ENCODE measurements at regions not wholly inside any gene's neighbourhood (a gene's known extent, or its start where the extent isn't known, plus 50 kb on each side); places are given as distances from the start of the nearest gene placed in this dataset.

- Mint-ChIP-seq H3K27ac (no peak overlapping the region), H3K9me3 (no peaks in the 10 kb centered on the region), H3K4me1 (ENCODE audit: low read depth) (no peaks in the 10 kb centered on the region), H3K36me3 (ENCODE audit: low read depth) (no peaks in the 10 kb centered on the region), H3K27me3 (no peaks in the 10 kb centered on the region), H3K4me3 (no peak overlapping the region)
- intact Hi-C loops (cut with micrococcal nuclease): no loop called here
Observed at GRCh38 chr16:82567175-82567574, 59.6 kb upstream of the CDH13 start.

- intact Hi-C loops (cut with micrococcal nuclease): no loop called here
- H3K27ac Mint-ChIP-seq: no peak overlapping the region
Observed at GRCh38 chr16:82563401-82563800, 63.4 kb upstream of the CDH13 start.

GRCh38 chr16:82562183-82562683 is 64.5 kb upstream of the CDH13 start:
- no peaks in the 10 kb centered on the region for H3K4me1 Mint-ChIP-seq (ENCODE audit: low read depth)
- no peak overlapping the region for H3K4me3 Mint-ChIP-seq
- no peaks in the 10 kb centered on the region for H3K36me3 Mint-ChIP-seq (ENCODE audit: low read depth)
- H3K9me3 Mint-ChIP-seq: no peaks in the 10 kb centered on the region
- no peak overlapping the region for H3K27ac Mint-ChIP-seq
- no peaks in the 10 kb centered on the region for H3K27me3 Mint-ChIP-seq
- intact Hi-C loops (cut with micrococcal nuclease): no loop called here

More at GRCh38 chr16:82563401-82563800, 63.4 kb upstream of the CDH13 start:
- H3K9me3 Mint-ChIP-seq: no peaks in the 10 kb centered on the region
- H3K36me3 Mint-ChIP-seq (ENCODE audit: low read depth): no peaks in the 10 kb centered on the region
- no peak overlapping the region for H3K4me3 Mint-ChIP-seq
- no peaks in the 10 kb centered on the region for H3K4me1 Mint-ChIP-seq (ENCODE audit: low read depth)
- no peaks in the 10 kb centered on the region for H3K27me3 Mint-ChIP-seq

- intact Hi-C loops (cut with micrococcal nuclease): no loop called here
- no peak overlapping the region for H3K27ac Mint-ChIP-seq
Observed at GRCh38 chr16:82560805-82561325, 65.9 kb upstream of the CDH13 start.

GRCh38 chr16:82544378-82545160 is 82.2 kb upstream of the CDH13 start:
- intact Hi-C loops (cut with micrococcal nuclease): no loop called here
- no peak overlapping the region for H3K27ac Mint-ChIP-seq
- no peaks in the 10 kb centered on the region for H3K36me3 Mint-ChIP-seq (ENCODE audit: low read depth)

More at GRCh38 chr16:82560805-82561325, 65.9 kb upstream of the CDH13 start:
- H3K9me3 Mint-ChIP-seq: no peaks in the 10 kb centered on the region
- H3K36me3 Mint-ChIP-seq (ENCODE audit: low read depth): no peaks in the 10 kb centered on the region
- no peaks in the 10 kb centered on the region for H3K27me3 Mint-ChIP-seq
- no peaks in the 10 kb centered on the region for H3K4me1 Mint-ChIP-seq (ENCODE audit: low read depth)
- H3K4me3 Mint-ChIP-seq: no peak overlapping the region

GRCh38 chr16:82542714-82543113 is 84.1 kb upstream of the CDH13 start:
- no peak overlapping the region for H3K4me3 Mint-ChIP-seq
- H3K36me3 Mint-ChIP-seq (ENCODE audit: low read depth): no peaks in the 10 kb centered on the region
- no peaks in the 10 kb centered on the region for H3K27me3 Mint-ChIP-seq
- H3K27ac Mint-ChIP-seq: no peak overlapping the region
- H3K9me3 Mint-ChIP-seq: peaks cover 10% of the 10 kb centered on the region
- intact Hi-C loops (cut with micrococcal nuclease): no loop called here
- no peaks in the 10 kb centered on the region for H3K4me1 Mint-ChIP-seq (ENCODE audit: low read depth)

More at GRCh38 chr16:82544378-82545160, 82.2 kb upstream of the CDH13 start:
- Mint-ChIP-seq H3K4me1 (ENCODE audit: low read depth) (no peaks in the 10 kb centered on the region), H3K4me3 (no peak overlapping the region), H3K27me3 (no peaks in the 10 kb centered on the region), H3K9me3 (no peaks in the 10 kb centered on the region)

- H3K4me3 Mint-ChIP-seq: no peak overlapping the region
- intact Hi-C loops (cut with micrococcal nuclease): no loop called here
- no peaks in the 10 kb centered on the region for H3K27me3 Mint-ChIP-seq
- no peaks in the 10 kb centered on the region for H3K4me1 Mint-ChIP-seq (ENCODE audit: low read depth)
- H3K27ac Mint-ChIP-seq: no peak overlapping the region
- peaks cover 10% of the 10 kb centered on the region for H3K9me3 Mint-ChIP-seq
- H3K36me3 Mint-ChIP-seq (ENCODE audit: low read depth): no peaks in the 10 kb centered on the region
Observed at GRCh38 chr16:82541103-82541502, 85.7 kb upstream of the CDH13 start.

GRCh38 chr16:82535764-82536163 is 91.0 kb upstream of the CDH13 start:
- Mint-ChIP-seq H3K4me1 (ENCODE audit: low read depth) (no peaks in the 10 kb centered on the region), H3K36me3 (ENCODE audit: low read depth) (no peaks in the 10 kb centered on the region), H3K27ac (no peak overlapping the region), H3K27me3 (no peaks in the 10 kb centered on the region), H3K4me3 (no peak overlapping the region), H3K9me3 (peaks cover 10% of the 10 kb centered on the region)
- intact Hi-C loops (cut with micrococcal nuclease): no loop called here

- H3K9me3 Mint-ChIP-seq: peaks cover 10% of the 10 kb centered on the region
- H3K4me1 Mint-ChIP-seq (ENCODE audit: low read depth): no peaks in the 10 kb centered on the region
- no peak overlapping the region for H3K4me3 Mint-ChIP-seq
- intact Hi-C loops (cut with micrococcal nuclease): no loop called here
- H3K27me3 Mint-ChIP-seq: no peaks in the 10 kb centered on the region
- no peak overlapping the region for H3K27ac Mint-ChIP-seq
- no peaks in the 10 kb centered on the region for H3K36me3 Mint-ChIP-seq (ENCODE audit: low read depth)
Observed at GRCh38 chr16:82535262-82535661, 91.5 kb upstream of the CDH13 start.

GRCh38 chr16:82533189-82533588 is 93.6 kb upstream of the CDH13 start:
- Mint-ChIP-seq H3K36me3 (ENCODE audit: low read depth) (no peaks in the 10 kb centered on the region), H3K4me3 (no peak overlapping the region), H3K27ac (no peak overlapping the region), H3K9me3 (peaks cover 3% of the 10 kb centered on the region), H3K27me3 (no peaks in the 10 kb centered on the region), H3K4me1 (ENCODE audit: low read depth) (no peaks in the 10 kb centered on the region)
- intact Hi-C loops (cut with micrococcal nuclease): no loop called here

- no peak overlapping the region for H3K27ac Mint-ChIP-seq
- no peaks in the 10 kb centered on the region for H3K36me3 Mint-ChIP-seq (ENCODE audit: low read depth)
- H3K4me3 Mint-ChIP-seq: no peak overlapping the region
- intact Hi-C loops (cut with micrococcal nuclease): no loop called here
- no peaks in the 10 kb centered on the region for H3K4me1 Mint-ChIP-seq (ENCODE audit: low read depth)
- H3K9me3 Mint-ChIP-seq: no peaks in the 10 kb centered on the region
- H3K27me3 Mint-ChIP-seq: no peaks in the 10 kb centered on the region
Observed at GRCh38 chr16:82530883-82531282, 95.9 kb upstream of the CDH13 start.

GRCh38 chr16:82527101-82527500 is 99.7 kb upstream of the CDH13 start:
- no peaks in the 10 kb centered on the region for H3K9me3 Mint-ChIP-seq
- H3K36me3 Mint-ChIP-seq (ENCODE audit: low read depth): no peaks in the 10 kb centered on the region
- no peaks in the 10 kb centered on the region for H3K4me1 Mint-ChIP-seq (ENCODE audit: low read depth)
- no peaks in the 10 kb centered on the region for H3K27me3 Mint-ChIP-seq
- intact Hi-C loops (cut with micrococcal nuclease): no loop called here
- no peak overlapping the region for H3K4me3 Mint-ChIP-seq
- H3K27ac Mint-ChIP-seq: no peak overlapping the region

GRCh38 chr16:82524976-82525375 is 101.8 kb upstream of the CDH13 start:
- intact Hi-C loops (cut with micrococcal nuclease): no loop called here
- no peaks in the 10 kb centered on the region for H3K9me3 Mint-ChIP-seq
- H3K4me3 Mint-ChIP-seq: no peak overlapping the region
- H3K36me3 Mint-ChIP-seq (ENCODE audit: low read depth): no peaks in the 10 kb centered on the region
- no peak overlapping the region for H3K27ac Mint-ChIP-seq
- H3K4me1 Mint-ChIP-seq (ENCODE audit: low read depth): no peaks in the 10 kb centered on the region
- H3K27me3 Mint-ChIP-seq: no peaks in the 10 kb centered on the region

- H3K27ac Mint-ChIP-seq: no peak overlapping the region
- H3K4me1 Mint-ChIP-seq (ENCODE audit: low read depth): no peaks in the 10 kb centered on the region
- intact Hi-C loops (cut with micrococcal nuclease): no loop called here
- no peaks in the 10 kb centered on the region for H3K36me3 Mint-ChIP-seq (ENCODE audit: low read depth)
- H3K4me3 Mint-ChIP-seq: no peak overlapping the region
- no peaks in the 10 kb centered on the region for H3K9me3 Mint-ChIP-seq
- no peaks in the 10 kb centered on the region for H3K27me3 Mint-ChIP-seq
Observed at GRCh38 chr16:82523815-82524214, 103.0 kb upstream of the CDH13 start.

GRCh38 chr16:82522026-82522425 is 104.7 kb upstream of the CDH13 start:
- intact Hi-C loops (cut with micrococcal nuclease): no loop called here
- H3K4me1 Mint-ChIP-seq (ENCODE audit: low read depth): no peaks in the 10 kb centered on the region
- H3K4me3 Mint-ChIP-seq: no peak overlapping the region

More at GRCh38 chr16:82522026-82522425, 104.7 kb upstream of the CDH13 start:
- H3K27ac Mint-ChIP-seq: no peak overlapping the region
- no peaks in the 10 kb centered on the region for H3K27me3 Mint-ChIP-seq
- no peaks in the 10 kb centered on the region for H3K9me3 Mint-ChIP-seq
- no peaks in the 10 kb centered on the region for H3K36me3 Mint-ChIP-seq (ENCODE audit: low read depth)
